ENCODE measurements at regions not wholly inside any gene's neighbourhood (a gene's known extent, or its start where the extent isn't known, plus 50 kb on each side); places are given as distances from the start of the nearest gene placed in this dataset.
A peak's percentile ranks its signal among the peaks of the same experiment; 100 is the strongest.

DNA sequence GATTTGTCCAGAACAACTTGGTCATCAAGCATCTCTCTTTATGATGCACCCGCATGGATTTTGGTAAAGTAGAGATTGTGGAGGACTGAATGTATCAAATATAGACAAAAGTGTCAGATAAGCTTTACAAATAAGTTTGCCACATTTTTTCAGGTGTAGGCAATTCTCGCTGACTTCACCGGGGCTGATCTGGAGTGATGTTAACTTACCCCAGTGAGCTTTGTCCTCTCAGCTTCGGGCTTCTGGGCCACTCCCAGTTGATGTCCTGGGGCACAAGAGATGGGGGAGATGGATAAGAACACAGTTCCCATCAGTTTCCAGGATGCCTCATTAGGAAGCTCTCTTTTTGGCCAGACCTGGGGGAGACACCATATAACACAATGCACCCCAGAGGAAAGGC lies 117.7 kb downstream of the ETS2 start:
- no peak for DNase-seq

DNA sequence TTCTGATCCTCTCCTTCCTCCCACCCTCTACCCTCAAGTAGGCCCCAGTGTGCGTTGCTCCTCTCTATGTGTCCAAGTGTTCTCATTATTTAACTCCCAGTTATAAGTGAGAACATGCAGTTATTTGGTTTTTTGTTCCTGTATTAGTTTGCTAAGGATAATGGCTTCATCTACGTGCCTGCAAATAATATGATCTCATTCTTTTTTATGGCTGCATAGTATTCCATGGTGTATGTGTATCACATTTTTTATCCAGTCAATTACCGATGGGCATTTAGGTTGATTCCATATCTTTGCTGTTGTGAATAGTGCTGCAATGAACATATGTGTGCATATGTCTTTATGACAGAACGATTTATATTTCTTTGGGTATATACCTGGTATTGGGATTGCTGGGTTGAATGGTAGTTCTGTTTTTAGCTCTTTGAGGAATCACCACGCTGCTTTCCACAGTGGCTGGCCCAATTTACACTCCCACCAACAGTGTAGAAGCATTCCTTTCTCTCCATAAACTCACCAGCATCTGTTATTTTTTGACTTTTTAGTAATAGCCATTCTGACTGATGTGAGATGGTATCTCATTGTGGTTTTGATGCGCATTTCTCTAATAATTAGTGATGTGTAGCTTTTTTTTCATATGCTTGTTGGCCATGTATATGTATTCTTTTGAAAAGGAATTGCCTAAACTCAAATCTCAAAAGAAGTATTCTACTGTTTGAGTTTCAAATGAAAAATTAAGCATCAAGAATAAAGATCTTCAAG lies 116.9 kb downstream of the ETS2 start:
- no peak for DNase-seq

DNA sequence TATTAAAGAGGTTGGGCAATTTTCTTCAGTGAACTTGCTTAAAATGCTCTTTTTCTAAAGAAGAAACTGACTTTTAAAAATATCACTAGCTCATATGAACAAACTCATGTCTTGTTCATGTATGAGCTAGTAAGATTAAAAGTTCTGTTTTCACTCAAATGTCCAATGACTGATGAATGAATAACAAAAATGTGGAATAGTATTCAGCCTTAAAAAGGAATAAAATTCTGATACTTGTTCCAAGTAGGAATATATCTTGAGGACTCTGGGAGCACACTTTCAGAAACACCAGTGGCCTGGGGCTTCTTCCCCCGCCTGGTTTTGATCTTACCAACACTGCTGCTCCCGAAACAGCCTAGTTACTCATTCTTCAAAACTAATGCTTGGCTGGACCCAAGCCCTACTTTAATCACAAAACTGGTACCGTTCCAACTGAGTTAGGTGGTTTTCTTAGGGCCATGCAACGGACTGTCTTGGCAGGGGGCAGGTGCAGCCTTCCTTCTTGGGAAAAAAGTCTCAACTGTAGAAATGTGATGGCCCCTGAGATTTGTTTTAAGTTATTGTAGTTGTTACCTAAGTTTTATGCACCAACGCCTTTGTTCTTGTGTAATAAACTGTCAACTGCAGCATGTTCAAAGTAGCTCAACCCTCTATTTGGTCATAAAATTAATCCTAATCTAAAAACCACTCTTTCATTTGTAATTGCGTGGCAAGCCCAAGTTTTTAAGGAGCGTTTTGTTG lies 116.0 kb downstream of the ETS2 start:
- DNase-seq = no peak

DNA sequence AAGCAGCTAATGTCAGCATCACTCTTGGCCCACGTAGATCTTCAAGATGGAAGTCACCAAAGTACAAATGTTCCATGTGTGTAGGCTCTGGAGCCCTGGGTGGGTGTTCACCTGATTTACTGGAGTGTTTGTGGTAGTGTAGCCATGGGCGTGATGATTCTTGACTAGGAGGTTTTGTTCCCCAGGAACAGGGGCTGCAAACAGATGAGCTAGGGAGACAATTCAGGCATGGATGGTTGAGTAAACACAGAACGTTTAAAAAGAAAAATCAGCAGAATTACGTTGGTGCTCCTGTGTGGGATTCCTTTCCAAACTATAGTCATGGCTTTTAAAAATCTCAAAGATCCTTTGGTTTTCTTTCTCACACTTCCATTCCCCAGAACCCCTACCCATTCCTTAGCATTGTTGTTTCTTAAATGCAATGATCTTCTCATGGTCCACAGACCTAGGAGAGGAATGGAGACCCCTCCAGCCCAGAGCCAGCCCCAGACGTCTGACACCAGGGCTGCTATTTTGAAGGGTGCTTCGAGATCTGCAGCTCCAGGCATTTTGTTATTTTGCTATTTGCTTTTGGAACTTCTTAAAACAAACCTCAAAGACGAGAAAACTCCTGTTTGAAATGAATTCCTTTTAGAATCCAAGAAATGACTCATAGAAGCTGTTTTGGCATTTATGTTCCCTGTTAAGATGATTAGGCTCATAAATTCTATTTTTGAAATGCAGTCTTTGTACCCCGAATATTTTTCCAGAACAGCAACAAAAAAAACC lies 115.1 kb downstream of the ETS2 start:
- DNase-seq = no peak

DNA sequence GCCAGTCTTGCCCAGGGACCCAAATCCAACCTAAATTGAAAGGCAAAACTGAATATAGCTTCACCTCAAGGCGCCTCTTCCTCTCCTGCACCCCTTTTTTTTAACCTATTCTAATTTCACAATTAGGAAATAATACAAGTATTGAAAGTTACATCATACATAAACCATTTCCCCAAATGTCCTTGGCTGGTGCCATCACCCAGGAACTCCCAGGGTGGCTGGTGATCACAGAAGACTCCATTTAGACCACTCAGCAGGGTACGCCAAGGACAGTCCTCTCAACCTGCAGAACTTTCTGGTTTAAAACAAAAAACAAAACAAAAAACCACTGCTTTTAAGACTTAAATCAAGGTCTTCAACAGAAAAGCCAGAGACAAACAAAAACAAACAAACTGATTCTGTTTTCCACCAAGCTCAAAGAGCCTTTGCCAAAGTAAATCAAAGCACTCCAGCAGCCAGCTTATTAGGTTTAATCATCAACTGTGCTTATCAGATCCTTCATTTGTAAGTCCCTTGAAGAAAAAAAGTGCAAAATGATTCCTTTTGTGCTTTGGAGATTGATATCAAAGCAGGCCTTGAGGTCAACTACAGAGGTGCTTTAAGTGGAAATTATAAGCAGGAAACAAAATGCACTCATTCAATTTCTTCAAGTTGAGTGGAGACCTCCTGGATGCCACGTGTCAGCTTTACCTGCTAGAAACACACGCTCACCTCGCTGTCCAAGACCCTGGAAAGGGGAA lies 113.0 kb downstream of the ETS2 start:
- no peak for DNase-seq

DNA sequence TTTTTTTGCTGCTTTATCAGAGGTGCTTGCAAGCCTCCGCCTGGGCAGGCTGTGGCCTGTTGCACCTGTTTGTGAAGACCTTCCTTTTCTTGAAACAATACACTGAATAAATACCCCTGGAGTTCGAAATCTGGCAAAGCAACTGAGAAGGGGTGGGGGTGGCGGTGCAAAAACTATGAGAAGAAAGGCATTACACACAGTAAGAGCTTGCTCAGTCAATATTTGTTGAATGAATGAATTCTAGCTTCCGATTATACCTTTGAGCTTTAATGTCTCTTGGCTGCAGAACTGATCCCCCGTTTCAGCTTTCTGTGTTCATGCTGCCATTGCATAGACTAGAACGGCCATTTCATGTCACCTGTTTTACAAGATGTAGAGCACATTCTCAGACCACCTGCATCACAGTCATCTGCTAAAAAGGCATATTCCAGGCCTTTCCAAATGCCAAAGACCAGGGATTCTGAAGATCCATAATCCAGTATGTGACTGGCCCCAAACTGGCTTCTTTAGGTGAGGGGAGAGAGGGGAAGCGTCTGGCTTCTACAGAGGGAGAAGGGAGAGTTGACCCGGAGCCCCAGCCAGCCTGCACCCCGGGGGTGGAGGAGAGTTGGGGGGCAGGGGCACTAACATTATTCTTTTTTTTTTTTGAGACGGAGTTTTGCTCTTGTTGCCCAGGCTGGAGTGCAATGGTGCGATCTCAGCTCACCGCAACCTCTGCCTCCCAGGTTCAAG lies 111.5 kb downstream of the ETS2 start:
- DNase-seq = no peak

DNA sequence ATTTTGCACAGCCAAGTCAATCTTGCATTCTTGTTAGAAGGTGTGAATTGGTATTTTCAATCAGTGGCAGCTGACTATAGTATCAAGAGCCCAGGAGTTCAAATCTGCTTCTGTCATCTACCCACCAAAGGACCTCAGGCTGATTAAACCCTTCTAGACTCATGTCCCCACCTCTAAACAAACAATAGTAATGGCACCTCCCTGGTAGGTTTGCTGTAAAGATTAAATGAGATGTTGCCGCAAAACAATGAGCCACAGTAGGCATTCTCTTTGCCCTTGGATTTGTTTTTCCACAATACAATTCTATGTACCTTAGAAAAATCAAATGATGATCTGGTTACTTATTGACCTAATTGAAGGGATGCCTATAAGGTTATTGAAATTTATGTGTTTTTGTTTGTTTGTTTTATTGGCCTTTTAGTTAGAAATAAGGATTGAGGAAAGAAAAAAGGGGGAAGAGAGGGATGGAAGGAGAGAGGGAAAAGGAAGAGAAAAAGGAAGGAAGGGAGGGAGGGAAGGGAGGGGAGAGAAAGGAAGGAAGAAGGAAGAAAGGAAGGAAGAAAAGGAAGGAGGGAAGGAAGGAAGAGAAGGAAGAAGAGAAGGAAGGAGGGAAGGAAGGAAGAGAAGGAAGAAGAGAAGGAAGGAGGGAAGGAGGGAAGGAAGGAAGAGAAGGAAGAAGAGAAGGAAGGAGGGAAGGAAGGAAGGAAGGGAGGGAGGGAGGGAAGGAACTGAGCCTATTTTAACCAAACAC lies 110.7 kb downstream of the ETS2 start:
- DNase-seq = no peak

DNA sequence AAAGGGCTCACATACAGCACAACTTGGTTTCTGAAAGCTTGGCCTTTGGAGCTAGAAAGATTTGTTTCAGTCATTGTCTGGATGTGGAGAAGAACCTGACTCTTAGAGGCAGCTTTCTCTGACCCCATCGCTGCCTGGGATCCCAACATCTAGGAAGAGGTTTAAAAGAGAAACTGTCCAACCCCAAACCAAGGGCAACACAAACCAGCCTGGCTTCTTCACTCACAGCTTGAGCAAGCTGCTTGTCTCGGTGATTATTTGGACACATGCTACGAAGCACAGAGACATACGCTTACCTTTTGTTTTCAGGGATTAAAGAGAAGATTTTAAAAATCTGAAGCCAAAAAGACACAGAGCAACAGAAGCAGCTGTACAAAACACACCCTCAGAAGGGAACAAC lies 109.8 kb downstream of the ETS2 start:
- no peak for DNase-seq

DNA sequence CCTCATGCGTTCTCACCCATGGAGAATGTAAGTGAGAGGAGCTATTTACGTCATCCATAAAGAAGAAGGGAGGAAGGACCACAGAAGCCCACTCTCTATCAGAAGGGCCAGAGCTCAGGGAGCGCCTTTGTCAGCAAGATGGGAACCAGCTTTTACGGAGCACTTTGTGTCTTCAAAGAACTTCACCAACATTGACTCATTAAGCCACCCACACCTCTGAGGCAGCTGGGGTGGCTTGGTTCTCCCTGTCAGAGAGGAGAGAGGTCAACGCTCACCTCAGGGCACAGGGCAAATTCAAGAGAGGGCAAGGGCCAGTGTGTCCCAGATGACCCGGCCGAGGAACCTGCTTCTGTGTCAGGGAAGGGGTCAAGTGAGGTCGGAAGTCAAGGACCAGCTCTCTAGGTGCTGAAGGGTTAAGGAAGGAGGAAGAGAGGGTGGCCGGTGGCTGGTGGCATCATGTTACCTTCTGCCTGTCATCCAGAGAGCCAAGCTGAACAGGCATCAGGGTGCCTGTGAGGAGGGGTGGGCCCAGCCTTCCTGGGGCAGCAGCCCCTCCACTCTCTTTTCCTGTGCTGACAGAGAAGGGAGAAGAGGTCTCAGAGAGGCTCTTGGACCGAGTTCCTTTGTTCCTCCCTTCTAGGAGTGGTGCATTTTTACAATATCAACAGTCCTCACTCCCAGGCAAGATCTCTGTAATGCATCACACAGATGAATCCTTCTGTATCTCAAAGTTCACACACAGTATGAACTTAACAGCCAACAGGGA lies 109.0 kb downstream of the ETS2 start:
- no peak for DNase-seq

DNA sequence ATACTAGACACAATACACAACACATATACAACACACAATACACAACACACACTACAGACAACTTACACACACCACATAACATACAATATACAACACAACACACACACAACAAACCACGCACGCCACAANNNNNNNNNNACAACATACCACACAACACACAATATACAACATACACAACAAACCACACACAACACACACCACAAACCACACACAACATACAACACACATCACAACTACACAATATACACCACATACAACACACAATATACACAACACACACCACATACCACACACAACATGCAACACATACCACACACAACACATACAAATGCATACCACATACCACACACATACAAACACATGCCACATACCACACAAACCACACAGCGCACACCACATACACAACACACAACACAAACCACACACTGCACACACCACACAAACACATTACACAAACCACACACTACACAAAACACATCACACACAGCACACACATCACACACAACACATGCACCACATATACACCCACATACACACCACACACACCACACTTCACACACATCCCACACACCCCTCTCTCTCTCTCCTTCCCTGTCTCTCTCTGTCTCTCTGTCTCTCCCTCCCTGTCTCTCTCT lies 108.3 kb downstream of the ETS2 start:
- DNase-seq = no peak

DNA sequence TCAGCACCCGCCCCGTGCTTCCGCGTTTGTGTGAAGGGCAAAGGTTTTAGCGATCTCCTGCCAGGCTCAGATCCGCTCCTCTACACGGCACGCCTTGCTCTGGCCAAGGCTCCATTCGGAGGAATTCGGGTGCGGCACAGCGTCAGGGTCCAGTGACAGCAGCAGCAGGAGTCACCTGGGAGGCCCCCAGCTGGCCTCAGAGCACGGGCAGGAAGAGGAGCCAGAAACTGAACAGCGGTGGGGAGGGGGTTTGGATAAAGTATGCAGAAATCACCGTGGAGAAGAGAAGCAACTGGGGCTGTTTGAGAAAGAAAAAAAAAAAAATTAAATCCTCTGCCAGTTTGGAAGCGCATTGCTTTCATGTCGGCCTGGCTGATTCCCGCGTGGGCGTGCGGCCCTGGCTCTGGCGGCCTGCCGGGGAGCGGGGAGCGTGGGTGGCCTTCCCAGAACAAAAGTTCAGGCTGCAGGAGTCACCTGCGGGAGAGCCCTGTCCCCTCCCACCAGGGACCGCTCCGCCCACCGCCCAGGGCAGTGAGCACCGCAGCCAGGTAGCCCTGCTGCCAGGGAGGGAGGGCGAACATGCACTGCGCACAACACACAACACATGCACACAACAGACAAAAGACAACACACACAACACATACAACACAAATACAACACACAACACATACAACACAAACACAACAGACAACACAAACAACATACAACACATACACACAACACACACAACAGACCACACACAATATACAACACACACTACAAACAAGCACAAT lies 107.6 kb downstream of the ETS2 start:
- DNase-seq = no peak

DNA sequence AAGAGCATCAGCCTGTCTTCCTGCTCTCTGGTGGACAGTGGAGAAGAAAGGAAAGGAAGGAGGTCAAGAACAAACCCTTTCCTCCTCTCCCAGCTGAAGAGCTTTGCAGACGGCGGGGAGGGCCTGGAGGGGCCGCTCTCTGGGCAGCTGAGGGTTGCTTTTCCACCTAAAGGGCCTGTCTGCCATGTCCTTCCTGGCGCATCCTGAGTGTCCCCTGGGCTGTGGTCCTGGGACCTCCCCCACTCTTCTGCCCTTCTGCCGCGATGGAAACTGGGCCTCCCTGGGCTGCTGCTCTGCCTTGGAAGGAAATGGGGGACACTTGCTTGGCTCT lies 107.0 kb downstream of the ETS2 start:
- no peak for DNase-seq

DNA sequence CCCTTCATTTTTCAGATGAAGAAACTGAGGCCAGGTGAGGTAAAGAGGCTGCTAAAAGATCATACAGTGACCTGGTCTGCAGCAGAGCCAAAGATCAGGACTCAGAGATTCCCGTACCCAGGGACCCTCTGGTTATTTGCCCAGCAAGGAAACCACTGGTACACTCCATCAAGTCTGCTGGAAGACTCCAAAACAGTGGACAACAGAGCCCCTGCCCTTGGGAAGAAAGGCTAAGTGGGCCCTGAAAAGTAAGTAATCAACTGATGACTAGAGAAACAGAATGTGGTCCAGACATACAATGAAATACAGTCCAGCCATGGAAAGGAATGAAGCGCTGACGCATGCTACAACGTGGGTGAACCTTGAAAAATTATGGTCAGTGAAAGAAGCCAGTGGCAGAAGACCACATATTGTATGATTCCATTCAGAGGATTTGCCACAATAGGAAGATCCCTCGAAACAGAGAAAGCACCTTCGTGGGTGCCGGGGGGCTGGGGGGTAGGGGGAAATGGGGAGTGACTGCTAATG lies 106.4 kb downstream of the ETS2 start:
- DNase-seq = no peak

DNA sequence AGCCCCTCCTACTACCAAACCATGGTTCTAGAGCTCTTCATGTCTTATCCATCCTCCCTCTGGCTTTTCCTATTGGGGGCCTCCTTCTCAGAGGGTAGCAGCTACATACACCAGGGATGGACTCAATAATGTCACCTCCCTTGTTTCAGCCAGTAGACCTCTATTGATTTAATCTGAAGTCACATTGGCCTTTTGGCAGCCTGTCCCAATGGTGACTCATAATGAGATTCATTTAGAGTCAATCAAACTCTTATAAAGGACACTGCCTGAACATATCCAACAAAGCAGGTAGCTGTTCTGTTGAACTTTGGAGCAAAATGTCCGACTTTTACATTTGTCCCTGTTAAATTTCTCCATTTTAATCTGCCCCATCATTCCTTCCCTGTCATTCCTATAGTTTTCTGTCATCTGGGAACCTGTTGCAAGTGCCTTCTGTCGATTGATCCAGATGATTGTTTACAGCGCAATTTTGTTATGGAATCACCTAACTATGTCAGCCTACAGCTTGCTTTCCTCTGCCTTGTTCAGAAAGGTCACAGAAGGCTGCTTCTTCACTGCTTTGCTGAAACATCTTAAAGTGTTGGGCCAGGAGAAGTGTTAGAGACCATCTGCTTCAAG lies 105.9 kb downstream of the ETS2 start:
- no peak for DNase-seq

DNA sequence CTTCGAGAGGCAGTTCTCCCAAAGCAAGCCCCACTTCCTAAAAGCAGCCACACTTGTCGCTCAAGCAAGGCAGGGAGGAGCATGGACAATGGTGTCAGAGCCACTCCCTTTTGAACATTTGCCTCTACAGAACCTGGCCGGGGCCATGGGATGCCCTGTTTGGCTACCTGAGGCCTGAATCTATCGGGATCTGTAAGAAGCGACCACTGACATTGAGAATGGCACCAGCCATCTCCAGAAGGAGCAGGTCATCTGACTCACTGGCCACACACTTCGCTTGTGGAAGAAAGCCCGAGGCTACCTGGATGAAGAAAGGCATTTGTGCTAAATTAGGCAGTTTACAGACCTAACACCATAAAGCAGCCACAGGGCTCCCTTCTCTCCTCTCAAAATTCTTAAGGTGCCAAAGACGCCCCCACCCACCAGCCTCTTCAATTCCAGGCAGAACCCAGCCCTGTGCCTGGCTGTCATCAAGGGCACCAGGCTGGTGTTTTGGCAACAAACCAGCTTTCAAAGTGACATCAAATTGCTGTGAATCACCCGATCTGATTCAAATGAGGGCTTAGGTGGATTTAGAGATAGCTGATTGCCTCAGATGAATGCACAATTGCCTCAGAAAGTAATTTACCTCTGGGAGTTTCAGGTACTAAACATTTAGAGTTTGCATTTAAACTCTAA lies 104.8 kb downstream of the ETS2 start:
- peak; percentile 57 for DNase-seq

DNA sequence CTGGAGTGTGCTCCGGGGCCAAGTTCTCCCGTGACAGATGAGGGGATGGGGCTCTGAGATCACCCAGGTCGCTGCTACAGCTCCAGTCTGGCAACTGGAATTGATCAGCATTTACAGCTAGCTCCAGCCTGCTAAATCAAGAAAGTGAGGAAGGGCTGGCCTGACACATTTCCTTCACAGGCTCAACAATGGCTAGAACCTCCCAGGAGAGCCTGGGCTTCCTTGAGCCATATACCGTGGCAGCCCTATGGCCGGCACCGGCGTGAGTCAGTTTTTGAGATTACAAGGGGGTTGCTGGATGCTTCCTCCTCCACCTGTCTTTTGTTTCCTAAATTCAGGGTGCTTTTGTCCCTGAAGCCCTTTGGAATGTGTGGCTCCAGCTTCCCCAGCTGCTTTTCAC lies 104.2 kb downstream of the ETS2 start:
- DNase-seq = no peak

DNA sequence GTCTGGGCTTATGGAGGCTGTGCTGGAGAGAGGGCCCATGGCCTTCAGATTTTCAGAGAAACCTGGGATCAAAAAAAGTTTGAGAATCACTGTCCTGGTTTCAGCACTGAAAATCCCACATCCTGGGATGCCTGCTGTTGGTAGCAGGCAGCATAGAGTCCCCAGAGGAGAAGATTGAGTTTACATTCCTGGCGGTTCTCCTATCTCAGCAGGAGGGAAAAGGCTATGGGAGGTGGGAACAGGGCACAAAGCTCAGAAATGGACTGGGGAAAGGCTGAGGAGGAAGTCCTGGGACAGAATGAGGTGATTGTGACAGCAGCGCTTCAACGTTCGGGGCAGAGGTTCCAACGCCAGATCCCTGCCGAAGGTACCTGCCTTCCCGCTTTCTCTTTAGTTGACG lies 103.4 kb downstream of the ETS2 start:
- no peak for DNase-seq

DNA sequence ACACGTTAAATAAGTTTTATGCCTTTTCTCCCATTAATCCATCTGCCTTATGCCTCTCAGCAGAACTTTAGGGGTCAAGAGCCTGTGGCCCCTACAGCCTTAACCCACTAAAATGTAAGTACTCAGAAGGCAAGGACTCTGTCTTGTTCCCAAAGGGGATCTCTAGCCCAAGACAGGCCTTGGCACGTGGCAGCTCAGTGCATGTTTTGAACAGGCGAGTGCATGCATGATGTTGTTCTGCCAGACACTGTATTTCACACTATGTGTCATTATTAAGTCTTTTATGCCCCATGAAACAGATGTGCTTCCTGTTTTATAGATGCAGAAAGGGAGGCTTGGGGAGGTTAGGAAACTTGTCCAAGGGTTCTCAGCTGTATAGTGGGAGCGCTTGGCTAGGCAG lies 102.8 kb downstream of the ETS2 start:
- no peak for DNase-seq

Data from activated CD8-positive, alpha-beta memory T cell treated with anti-CD3 and anti-CD28 coated beads, Interleukin-2, amount 50 U/mL, for 48 hours (primary cell).